GM20000 (cell line): ENCODE measurements at regions not wholly inside any gene's neighbourhood (a gene's known extent, or its start where the extent isn't known, plus 50 kb on each side); places are given as distances from the start of the nearest gene placed in this dataset.

Experiments
- DNase-seq: peaks from one replicate; pipeline ENCODE4 v3.0.0; 2012; ENCODE audit warnings: low spot score
- TF ChIP-seq, protein P1 (sequence below): IDR thresholded peaks from 2 replicates; pipeline ENCODE4 v1.5.1; 2012; ENCODE audit warnings: mild to moderate bottlenecking, control low read depth; ENCODE audit errors: extremely low read depth, missing control alignments

DNA sequence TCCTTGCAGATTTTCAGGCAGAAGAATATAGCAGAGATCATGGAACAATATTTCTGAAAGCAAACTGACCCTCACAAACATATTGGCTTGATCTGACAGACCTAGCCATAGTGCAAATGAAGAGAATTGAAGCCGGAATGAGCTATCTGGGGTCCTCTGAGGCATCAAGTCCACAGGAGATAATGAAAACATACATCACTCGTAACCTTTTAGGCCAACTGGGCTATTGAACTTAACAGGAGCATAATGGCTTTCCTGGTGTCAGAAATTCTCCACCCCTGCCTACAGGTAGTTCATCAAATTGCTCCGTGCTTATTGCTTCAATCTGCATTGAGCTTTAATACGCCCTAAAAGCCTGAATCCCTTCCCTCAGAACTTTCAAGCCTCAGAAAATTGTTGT lies 1414.6 kb upstream of the TENM4 start:
- no peak for DNase-seq
- TF ChIP-seq, protein P1, sequence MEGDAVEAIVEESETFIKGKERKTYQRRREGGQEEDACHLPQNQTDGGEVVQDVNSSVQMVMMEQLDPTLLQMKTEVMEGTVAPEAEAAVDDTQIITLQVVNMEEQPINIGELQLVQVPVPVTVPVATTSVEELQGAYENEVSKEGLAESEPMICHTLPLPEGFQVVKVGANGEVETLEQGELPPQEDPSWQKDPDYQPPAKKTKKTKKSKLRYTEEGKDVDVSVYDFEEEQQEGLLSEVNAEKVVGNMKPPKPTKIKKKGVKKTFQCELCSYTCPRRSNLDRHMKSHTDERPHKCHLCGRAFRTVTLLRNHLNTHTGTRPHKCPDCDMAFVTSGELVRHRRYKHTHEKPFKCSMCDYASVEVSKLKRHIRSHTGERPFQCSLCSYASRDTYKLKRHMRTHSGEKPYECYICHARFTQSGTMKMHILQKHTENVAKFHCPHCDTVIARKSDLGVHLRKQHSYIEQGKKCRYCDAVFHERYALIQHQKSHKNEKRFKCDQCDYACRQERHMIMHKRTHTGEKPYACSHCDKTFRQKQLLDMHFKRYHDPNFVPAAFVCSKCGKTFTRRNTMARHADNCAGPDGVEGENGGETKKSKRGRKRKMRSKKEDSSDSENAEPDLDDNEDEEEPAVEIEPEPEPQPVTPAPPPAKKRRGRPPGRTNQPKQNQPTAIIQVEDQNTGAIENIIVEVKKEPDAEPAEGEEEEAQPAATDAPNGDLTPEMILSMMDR, result no peak

DNA sequence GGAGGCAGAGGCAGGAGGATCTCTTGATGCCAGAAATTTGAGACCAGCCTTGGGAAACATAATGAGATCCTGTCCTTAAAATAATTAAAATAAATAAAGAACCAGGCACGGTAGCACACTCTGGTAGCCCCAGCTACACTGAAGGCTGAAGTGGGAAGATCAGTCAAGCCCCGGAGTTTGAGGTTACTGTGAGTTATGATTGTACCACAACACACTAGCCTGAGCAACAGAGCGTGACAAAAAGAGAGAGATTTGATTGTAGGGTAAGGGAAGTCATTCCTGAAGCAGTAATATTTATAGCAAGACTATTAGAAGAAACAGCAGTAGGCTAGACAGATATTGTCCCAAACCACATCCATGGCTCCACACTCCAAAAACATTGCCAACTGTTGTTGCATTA lies 1408.4 kb upstream of the TENM4 start:
- TF ChIP-seq, protein P1, result no peak
- no peak for DNase-seq

DNA sequence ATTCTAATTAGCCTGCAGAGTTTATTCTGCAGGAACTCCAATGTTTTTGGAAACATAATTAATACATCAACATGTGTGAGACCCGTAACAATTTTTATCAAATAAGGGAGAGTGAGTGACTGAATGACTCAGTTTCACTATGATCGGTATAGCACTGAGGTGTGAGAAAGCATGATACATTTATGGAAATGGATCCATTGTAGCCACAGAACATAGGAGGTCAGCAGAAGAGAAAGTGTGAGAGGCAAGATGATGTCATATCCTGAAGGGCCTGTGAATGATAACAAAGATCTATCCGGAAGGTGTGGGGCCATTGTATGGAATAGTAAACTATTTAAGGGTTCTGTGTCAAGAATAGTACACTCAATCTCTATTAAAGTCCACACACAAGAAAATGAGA lies 1406.1 kb upstream of the TENM4 start:
- TF ChIP-seq, protein P1, result no peak
- DNase-seq, result peak; percentile 18

DNA sequence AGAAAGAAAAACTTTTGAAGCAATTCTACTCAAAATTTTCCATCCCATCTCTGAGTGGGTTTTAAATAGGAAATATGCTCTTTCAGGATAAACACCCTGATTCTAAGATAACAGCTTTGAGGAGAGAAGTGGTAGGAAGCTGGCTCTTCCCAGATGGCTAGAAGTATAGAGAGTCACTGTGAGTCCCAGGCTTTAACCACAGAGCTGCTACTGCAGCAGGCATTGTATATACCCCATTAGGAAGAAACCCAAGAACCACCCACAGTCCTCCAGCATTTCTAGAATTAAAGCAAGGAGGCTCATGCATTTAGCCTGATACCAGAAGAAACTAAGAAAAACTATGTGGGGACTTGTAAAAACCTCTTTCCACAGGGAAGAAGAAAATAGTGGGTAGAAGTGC lies 1405.6 kb upstream of the TENM4 start:
- TF ChIP-seq, protein P1, result no peak
- no peak for DNase-seq

DNA sequence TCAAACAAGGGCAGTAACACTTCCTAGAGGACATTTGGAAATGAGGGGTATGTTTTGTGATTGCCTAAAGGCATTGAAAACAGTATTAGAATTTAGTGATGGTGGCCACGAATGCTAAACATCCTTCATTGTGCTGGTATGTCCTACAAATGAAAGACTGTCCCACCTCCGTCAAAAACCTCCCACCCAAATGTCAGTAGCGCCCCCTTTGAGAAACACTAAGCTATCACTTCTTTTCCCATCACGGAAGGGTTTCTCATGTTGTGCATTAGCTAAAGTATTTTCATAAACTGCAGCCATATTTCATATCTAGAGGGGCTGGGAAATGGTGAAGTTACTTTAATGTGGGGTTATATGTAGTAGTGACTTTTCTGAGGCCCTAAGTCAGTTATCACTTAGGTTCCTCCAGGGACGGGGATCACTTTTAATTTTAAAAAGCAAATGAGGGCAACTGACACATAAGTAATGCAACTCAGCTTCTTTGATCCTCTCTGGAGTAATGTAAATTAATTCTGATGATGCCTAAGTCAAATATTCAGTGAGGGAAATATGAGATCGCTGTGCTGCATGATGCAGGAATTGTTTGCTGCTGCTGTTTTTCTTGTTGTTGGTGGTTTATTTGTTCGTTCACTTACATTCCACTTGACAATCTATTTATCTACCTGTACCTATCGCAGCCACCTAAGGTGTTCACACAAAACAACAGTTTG lies 1403.4 kb upstream of the TENM4 start:
- TF ChIP-seq, protein P1, result no peak
- DNase-seq, result no peak

DNA sequence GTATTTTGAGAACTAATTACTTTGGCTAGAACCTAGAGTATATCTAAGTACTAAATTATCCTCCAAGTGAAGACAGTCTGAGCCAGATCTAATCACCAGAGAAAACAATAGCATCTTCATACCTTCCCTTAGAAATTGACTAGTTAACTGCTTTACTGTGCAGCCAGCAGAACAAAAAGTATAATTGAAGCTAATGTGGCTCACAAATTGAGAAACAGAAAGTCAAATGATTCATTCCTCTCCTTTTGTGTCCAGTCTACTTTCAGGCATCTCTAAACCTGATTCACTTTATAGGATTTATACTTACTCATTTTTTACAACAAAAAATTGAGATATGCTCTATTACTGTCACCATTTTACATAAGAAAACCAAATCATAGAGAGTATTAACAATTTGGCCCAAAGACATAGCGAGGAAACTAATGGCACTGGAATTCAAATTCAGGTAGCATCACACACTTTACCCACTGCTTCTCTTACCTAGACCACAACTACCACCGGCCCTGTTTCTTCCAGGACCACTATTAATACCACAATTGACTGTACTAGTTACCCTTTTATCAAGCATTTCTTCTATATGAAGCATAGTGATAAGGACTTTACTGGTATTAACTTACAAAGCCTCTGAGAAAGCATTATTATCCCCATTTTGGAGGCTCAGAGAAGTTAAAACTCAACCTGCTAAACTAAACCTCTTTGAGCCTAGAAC lies 1402.6 kb upstream of the TENM4 start:
- DNase-seq, result peak; percentile 5
- TF ChIP-seq, protein P1, result no peak

DNA sequence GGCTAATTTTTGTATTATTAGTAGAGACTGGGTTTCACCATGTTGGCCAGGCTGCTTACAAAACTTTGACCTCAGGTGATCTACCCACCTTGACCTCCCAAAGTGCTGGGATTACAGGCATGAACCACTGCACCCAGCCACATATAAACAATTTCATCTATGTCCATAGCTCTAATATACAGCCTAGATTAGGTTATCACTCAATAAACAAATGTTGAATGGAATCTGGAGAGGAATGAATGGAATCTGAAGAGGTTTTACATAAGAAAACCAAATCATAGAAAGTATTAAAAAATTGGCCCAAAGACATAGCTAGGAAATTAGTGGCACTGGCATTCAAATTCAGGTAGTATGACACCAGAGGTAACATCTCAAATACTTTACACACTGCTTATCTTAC lies 1401.4 kb upstream of the TENM4 start:
- TF ChIP-seq, protein P1, result no peak
- no peak for DNase-seq
